GM12801 (cell line): ENCODE measurements at regions not wholly inside any gene's neighbourhood (a gene's known extent, or its start where the extent isn't known, plus 50 kb on each side); places are given as distances from the start of the nearest gene placed in this dataset.

Experiments
- CTCF ChIP-seq: IDR thresholded peaks from one replicate; pipeline ENCODE4 v1.5.1; 2011; ENCODE audit warnings: control low read depth; ENCODE audit not compliant: insufficient read length; ENCODE audit errors: extremely low read depth

GRCh38 chr5:42043400-42043799 is 118.3 kb downstream of the FBXO4 start:
- no peak for TF ChIP-seq CTCF

- TF ChIP-seq CTCF: peak; percentile 40
These were observed 132.2 kb downstream of the FBXO4 start for GRCh38 chr5:42057254-42057690.

- TF ChIP-seq CTCF: no peak
These were observed 134.2 kb downstream of the FBXO4 start for GRCh38 chr5:42059291-42059690.

- TF ChIP-seq CTCF: no peak
These were observed 134.8 kb downstream of the FBXO4 start for GRCh38 chr5:42059778-42060464.

- TF ChIP-seq CTCF: no peak
These were observed 136.0 kb downstream of the FBXO4 start for GRCh38 chr5:42061121-42061520.

- TF ChIP-seq CTCF: no peak
These were observed 139.7 kb downstream of the FBXO4 start for GRCh38 chr5:42064821-42065220.

GRCh38 chr5:42066131-42066530 is 141.1 kb downstream of the FBXO4 start:
- no peak for TF ChIP-seq CTCF
